GM18858 (cell line): ENCODE measurements at regions not wholly inside any gene's neighbourhood (a gene's known extent, or its start where the extent isn't known, plus 50 kb on each side); places are given as distances from the start of the nearest gene placed in this dataset.

Source experiments
- ATAC-seq: cut with Tn5 transposase; IDR thresholded peaks from one replicate; pipeline ENCODE4 v1.9.1; 2021; ENCODE audit not compliant: unreplicated experiment

DNA sequence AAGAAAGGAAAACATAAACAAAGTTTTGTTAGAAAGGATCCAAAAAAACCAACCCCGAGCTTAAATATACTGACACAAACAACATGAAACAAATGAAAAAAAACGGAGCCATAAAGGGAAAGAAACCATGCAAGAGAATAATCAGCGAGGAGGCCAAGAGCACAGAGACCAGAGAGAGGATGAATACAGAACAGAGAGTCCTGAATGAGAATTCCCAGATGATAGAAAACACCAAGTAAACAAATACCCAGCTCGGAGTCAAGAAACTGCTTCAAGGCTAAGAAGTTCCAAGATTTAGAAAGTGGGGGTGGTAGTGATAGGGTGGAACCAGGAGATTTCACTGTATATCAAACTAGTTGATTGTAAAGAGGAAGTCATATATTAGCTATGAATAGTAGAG is 313.3 kb downstream of the OSR1 start:
- ATAC-seq: no peak

DNA sequence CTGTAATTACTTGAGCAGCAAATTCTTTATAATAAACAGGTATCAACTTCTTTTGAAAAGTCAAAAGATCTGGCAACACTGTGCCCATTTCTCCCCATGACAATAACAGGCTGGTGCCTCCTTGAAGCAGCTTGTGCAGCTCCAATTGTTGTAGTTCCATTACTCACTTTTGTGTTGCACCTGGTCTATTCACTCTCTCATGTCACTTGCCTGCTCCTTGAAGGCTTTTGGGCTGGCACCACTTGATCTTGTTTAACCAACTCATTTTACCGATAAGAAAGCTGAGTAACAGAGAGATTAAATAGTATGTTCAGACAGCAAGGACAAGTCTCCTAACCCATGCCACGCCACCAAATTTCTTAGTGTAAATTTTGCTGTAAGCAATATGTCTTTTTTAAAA is 314.5 kb downstream of the OSR1 start:
- no peak for ATAC-seq

DNA sequence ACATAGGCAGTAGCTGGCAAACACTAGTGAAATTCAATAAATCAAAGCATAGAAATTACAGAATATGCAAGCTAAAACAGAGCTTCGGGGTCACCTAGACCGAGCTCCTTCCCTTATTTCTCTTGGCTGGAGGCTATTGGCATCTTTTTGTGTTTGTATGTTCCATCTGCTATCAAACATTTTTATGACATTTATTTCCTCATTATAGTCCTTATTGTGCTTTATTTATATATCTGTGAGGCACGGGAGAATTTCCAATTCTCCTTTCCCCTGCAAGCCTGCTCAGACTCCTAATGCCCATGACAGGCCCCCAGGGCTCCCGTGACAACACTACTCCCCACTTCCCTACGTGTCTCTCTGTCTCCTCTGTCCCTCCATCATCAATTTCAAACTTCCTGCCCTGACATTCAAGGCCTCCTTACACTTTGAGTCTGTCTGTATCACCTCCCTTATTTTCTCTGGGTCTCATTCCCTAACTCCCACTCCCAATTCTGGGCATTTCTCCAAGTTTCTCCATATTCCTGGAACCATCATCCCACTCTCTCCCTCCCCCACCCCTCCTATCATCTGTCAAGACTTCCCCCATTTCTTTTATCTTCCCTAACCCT is 316.9 kb downstream of the OSR1 start:
- ATAC-seq: no peak

DNA sequence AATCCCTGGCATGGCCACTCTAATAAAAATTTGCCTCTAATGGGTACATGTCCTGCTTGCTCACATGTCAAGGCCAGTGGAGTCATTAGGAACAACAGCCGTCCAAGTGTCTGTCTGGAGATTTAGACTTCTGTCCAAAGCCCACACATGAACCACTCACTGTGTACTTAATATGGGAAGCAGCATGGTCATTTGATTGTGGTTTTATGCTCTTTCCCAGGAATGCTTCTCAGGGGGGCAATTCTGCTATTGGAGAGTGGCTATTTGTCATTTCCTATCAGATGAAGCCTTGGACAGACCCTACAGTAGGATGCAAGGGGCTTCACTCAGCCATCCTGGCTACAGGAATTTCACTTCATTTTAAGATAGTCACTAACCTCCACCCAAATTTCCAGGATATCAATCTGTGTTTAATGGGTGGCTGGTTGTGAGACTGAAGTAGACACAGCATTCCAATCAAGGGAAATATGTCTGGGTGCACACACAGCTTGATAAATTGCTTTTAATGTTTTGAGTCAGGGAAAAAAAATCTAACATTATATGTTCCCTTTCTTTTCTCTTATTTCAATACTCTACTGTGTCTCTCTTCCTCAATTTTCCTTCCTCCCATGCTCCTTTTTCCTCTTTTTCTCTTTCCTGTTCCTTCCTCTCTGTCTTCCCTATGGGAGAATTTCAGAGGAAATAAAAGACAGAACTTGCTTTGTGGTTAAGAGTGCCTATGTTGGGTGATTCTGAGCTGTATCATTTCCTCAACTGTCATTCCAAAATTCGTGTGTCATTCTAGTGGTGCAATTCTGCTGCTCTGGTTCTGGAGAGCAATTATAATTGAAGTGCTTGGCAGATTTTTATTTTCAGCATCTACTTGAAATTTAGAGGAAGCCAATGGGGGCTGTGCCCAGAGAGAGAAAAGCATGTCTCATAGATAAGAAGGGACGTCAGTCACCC is 320.1 kb downstream of the OSR1 start:
- no peak for ATAC-seq

DNA sequence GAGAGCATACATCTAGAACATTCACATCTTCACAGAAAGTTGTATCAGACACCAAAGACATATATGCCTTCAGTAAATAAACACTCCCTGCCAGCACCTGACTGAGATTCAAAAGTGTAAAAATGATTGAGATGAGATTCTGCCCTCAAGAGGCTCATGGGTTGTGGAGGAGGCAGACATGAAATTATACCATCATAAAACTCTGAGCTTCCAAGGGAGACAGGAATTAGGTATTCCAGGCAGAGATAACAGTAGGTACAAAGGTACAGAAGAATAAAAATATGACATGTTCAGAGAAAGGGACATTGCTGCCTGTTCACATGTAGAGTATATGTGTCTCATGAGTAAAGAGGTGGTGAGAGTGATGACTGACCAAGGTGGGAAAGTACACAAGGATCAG is 322.3 kb downstream of the OSR1 start:
- no peak for ATAC-seq

DNA sequence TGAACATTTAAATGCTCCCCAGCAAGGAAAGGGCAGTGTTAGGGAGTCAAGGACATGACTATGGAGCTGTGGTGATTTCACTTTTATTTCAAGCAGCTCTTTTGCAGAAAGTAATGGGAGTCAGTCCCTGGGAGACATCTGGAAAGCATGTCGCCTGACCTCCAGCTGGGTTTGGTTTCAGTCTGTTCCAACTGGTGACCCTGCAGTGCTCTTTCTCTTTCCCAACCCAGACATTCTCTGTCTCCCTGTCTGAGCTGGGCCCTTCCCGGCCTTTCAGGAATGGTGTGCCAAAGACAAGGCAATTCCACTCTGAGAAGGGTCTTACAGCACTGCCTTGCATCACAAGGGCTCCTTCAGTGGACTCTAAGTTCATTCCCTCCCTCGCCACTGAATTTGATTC is 323.2 kb downstream of the OSR1 start:
- no peak for ATAC-seq

DNA sequence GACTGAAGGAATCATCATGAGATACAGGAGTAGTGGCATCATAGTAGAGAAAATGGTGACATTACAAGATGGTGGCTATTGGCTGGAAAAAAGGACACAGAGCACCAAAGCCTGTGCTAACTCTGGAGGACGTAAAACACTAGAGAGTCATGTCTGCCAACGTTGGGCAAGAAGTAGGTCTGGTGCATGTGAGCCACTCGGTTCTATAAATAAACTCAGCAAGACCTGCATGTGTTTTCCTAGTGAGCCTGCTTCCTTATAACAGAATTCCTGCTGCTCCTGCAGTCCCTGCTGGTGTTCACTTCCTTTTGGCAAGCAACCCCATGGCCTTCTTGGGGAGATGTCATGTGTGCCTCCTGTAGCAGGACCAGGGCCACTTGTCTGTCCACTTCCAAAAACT is 325.2 kb downstream of the OSR1 start:
- no peak for ATAC-seq

DNA sequence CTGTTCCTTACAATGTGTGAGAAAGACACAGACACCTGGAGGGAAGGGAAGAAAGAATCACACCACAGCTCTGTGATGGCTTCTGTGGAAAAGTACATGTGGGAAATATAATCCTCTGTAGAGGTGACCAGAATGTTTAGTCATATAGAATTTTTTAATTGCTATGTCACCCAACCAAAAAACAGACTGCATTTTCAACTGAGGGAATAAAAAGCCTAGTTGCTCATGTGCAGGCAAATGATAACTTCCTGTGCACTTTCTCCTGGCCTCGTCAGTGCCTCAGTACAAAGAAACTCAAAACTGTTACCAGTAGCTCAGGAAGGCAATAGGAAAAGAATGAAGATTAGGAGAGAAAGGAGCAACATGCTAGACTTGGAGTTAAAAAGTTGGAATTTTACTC is 326.8 kb downstream of the OSR1 start:
- ATAC-seq: no peak

DNA sequence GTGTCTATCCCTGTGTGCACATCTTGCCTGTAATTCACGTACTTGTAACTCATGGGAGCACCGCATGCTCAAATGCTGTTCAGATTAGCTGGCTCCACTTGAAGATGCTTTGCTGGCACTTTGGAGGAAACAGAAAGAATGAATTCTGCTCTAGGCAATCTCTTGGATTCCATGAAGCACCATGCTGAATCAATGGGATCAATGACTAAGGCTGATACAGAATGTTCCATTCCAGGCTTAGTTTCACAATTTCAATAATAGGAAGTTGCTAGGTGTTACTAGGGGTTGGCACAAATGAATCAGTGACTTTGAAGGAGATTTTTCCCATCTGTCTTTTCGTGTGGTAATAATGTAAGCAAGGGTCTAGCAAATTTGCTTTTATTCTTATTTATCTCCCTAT is 328.8 kb downstream of the OSR1 start:
- no peak for ATAC-seq

DNA sequence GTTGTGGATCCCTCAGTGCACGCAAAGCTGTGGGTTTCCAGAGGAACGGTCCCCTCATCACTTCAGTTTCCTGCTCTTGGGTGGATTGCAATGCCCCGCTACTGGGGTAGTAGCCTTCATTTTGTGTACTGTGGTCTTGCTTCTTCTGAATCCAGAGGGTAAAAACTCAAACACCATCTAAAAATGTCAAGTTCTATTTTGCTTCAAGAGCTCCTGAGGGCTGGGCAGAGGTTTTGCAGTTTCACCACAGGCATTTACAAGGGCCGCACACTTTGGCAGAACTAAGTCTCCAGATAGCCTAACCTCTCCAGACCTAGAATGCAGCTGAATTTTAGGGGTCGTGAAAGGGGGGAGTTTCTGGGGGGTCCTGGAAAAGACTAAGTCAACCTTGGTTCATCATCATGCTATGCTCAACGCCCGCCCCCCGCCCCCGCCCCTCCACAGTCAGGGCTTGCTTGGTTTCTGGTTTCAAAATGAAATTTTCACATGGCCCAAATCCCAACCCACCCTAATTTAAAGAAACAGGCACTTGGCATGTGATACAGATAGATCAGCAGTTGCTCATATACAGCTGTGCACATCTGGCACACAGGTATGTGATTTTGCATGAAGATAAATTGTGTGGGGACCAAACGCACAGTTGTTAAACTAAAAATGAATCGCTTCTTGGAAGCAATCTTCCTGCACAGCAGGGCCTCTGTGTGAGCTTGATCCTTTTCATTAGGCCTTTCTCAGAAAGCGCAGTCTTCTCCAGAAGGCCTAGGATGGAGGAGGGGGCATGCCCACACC is 329.6 kb downstream of the OSR1 start:
- ATAC-seq: no peak

DNA sequence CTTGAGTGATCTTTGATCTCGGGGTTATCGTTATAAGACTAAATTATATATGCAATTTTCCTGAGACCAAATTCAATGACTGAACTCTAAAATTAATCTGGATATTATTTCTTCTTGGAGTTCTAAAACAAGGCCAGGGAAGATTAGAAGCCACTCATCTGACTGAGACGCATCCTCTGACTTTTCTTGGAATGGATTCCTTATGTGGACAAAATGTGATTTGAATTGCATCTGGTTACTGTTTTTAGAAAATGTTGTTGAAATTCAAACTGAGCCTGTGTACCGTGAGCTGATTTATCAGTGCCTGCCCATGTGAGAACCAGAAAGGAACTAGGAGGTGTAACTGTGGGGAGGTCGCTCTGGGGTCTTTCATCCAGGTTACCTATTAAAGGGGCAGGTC is 330.8 kb downstream of the OSR1 start:
- ATAC-seq: no peak

DNA sequence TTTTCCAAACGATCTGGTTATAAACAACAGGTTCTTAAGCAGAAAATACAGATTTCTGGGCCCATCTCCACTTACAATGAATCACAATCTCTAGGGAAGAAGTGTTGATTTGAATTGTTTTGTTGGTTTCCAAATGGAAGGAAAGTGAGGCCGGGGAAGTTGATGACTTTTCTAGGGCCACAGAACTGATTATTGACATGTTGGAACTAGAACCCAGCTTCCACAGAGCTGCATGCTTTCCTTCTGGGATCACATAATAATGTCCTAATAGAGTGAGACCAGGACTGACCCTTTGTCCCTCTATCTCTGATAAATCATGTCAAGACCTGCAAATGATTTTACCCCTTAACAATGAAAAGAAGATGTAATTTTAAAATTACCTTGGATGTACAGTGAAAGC is 332.2 kb downstream of the OSR1 start:
- ATAC-seq: no peak

DNA sequence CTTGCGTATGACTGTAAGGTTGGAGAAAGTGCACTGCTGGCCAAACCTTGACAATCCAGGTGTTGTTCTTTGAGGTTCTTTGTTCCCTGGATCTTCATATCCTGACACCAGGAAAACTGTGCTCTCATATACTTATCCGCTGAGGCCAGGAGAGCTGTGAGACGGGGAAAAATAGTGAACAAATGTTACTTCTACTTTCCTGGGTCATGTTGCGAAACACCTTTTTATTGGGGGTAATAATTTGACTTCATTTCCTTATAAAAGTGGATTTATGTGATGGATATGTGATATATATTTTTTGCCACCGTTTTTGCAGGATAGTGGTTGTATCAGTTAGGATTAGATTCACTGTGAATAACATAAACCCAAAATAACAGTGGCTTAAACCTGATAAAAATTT is 336.1 kb downstream of the OSR1 start:
- no peak for ATAC-seq

DNA sequence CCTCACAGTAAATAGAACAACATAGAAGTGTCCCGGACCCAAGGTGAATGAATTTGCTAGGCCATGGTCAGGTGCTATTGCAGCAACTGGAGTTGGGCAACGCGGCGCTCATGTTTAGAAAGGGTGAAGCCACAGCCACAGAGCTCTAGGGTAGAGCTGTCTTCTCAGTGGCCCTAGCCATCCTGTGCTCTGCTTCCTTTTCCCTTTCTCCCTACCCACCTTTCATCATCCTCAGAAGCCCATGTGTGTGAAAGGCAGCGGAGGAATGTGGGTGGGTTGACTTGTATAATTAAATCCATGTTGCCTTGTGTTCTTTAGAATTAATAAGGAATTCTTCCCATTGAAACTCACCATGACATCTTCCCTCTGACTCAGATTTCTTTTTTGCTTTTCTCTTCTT is 336.7 kb downstream of the OSR1 start:
- ATAC-seq: no peak

DNA sequence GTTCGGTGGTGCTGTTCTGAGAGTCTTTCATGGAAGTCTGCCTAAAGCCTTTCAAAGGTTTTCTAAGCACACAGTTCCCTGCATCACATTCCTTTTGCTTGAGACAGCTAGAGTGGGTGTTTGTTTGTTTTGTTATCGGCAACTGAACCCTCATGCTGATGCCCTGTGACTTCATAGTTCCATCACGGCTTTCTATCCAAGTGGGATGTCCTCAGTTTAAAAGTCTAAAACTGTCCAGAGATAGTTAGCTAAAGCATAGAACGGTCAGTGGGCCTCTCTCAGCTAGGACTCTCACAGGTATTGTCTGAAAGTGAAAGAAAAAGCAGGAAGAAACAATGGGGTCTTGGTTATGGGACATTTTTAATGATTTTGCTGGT is 337.3 kb downstream of the OSR1 start:
- ATAC-seq: no peak

DNA sequence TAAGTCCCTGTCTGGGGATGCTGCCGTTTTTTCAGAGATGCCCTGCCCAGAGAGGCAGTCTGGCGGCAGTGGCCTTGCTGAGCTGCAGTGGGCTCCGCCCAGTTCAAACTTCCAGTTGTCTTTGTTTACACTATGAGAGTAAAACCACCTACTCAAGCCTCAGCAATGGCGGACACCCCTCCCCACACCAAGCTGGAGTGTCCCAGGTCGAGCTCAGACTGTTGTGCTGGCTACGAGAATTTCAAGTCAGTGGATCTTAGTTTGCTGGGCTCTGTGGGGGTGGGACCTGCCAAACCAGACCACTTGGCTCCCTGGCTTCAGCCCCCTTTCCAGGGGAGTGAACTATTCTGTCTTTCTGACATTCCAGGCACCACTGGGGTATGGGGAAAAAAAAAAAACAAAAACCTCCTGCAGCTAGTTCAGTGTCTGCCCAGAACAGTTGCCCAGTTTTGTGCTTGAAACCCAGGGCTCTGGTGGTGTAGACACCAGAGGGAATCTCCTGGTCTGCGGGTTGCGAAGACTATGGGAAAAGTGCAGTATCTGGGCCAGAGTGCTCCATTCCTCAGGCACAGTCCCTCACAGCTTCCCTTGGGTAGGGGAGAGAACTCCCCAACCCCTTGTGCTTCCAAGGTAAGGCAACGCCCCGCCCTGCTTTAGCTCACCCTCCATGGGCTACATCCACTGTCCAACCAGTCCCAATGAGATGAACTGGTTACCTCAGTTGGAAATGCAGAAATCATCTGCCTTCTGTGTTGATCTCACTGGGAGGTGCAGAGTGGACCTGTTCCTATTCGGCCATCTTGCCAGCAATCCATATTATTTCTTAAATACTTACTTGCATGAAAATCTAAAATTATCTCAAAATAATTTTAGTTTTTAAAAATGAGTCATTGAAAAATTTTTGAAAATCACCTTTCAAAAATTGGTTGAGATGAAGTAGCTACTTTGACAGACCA is 338.0 kb downstream of the OSR1 start:
- no peak for ATAC-seq

DNA sequence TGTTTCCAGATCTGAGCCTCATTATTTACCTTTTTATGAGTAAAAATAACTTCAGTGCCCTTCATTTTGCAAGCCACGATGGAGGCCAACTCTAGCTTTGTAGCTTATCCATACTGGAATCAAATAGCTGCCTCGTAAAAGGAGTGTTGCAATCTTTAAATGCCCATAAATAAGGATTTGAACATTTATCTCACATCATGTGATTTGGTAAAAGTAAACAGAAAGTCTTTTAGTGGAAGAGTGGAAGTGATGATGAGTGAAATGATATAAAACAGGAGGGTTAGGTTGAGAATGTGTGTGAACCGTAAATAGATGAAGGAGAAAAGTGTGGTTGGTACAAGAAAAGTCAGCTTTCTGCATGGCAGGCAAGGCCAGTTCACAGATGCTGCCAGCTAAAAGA is 348.9 kb downstream of the OSR1 start:
- no peak for ATAC-seq

DNA sequence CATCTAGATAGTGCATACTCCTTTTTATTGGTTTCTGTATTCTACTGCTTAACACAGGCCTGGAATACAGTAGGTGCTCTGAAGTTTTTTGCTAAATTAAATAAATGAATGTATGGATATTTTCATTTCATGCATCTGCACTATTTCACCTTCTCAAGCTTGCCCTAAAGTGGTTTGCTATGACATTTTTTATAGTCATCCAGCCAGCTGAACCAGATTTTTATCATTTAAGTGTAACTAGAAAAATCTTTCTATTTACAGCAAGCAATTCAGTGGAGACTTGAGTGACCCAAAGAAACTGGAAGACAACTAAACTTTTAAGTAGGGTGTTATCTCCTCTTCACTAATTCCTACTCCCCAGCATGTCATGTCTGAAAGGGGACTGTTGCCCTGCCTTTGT is 354.9 kb downstream of the OSR1 start:
- no peak for ATAC-seq

DNA sequence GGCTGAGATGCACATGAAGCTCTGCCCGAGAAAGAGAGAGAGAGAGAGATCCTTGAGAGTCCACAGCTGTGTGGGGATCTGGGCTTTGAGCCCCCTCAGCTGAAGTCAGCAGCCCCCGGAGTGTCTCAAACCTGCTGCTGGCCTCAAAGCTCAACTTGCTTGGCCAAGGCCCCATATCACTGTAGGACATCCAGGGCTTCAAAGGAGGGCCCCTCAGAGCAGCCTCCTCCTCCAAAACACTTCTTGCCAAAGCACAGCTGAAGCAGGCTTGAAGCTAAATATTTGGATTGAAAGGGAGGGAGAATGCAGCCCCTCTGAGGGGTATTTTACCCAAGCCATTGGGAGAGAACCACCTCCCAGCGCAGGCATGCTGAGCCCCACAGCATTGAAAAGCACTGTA is 357.6 kb downstream of the OSR1 start:
- no peak for ATAC-seq

DNA sequence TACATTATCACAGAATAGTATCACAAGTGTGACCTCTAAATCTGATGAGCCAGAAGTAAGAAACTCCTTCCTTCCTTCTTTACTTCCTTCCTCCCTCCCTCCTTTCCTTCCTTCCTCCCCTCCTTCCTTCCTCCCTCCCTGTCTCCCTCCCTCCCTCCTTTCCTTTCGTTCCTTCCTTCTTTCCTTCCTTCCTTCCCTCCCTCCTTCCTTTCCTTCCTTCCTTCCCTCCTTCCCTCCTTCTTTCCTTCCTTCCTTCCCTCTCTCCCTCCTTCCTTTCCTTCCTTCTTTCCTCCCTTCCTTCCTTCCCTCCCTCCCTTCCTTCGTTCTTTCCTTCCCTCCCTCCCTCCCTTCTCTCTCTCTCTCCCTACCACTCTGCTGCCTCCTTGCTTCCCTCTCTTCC is 359.2 kb downstream of the OSR1 start:
- ATAC-seq: no peak

DNA sequence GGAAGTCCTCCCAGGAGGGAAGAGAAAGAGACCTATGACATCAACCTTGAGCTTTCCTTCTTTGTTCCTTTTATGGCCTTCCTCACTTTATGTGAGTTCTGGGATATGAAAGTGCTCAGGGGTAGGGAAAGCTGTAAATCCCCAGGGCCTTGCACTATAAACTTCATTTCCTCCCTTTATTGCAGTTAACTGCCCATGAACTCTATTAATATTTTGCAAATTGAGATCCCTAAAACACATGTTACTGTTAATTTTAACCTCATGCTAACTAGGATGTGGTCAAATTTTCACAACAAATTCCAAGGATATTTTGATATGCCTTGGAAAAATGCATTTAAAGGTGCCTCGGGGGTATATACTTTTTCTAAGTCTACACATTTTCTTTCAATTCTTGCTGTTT is 359.9 kb downstream of the OSR1 start:
- ATAC-seq: no peak
